IPS DF 4.7 (cell line): ENCODE measurements at regions not wholly inside any gene's neighbourhood (a gene's known extent, or its start where the extent isn't known, plus 50 kb on each side); places are given as distances from the start of the nearest gene placed in this dataset.

ENCODE experiments used
- DNase-seq: peaks from one replicate; pipeline ENCODE4 v3.0.0-alpha.2; 2013; ENCODE audit warnings: low spot score; ENCODE audit errors: extremely low read depth

DNA sequence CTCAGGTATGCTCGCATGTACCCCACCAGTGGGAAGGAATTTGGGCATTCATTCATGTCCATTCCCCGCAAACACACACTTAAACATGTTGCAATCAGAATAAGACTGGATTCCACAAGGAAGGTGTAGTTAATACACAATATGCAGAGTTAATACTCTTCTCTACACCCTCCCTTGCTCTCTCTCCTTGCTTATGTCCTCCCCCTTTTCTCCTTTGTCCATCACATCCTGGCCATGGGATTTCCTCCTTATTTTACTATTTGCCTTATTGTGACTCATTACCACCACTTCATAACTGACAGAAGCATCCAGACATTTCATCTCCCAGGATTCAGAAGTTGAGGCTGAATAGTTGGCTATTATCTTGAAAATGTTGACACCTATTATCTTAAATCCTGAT lies 473.8 kb upstream of the SPHKAP start:
- DNase-seq: no peak

DNA sequence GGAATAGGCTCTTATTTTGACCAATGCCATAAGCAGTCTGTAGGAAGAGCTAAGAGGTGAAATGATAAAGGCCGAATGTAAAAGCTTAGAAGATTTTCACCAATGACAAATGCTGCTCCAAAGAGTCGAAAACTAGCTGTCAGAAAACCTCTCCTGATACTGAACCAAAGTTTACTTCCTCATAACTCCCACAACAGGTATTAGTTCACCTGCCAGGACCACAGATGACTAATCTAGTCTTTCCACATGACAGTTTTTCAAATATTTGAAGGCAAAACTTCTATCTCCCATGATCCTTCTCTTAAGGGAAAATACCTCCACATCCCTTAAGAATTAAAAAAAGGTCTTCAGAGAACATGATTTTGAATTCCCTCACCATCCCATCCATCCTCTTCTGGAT lies 473.2 kb upstream of the SPHKAP start:
- no peak for DNase-seq

- no peak for DNase-seq
Measured at GRCh38 chr2:228653884-228654283, 472.4 kb upstream of the SPHKAP start.

GRCh38 chr2:228652366-228652765 lies 470.9 kb upstream of the SPHKAP start:
- DNase-seq: no peak

DNA sequence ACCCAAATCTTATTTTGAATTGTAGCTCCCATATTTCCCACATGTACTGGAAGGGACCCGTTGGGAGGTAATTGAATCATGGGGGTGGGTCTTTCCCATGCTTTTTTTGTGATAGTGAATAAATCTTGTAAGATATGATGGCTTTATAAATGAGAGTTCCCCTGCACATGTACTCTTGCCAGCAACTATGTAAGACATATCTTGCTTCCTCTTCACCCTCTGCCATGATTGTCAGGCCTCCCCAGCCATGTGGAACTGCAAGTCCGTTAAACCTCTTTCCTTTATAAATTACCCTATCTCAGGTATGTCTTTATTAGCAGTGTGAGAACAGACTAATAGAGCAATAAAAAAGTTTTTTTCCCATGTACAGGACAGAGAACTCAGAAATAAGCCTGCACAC lies 468.4 kb upstream of the SPHKAP start:
- DNase-seq: no peak

DNA sequence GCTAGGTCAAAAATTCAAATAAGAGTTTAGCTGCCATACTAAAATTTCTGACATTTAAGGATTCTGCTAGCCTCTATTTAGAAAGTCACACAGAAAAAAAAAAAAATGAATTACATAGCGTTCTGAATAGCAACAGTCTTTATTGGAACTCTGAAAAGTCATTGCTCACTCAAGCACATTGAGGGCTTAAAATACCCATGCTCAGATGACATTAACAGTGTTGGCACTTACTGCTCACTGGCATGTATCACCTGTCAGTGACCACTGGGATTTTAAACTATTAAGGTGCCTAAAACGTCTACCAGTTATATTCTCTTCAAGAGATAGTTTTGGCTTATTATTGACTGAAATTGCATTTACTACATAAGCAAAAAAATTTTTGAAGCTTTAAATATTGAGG lies 468.0 kb upstream of the SPHKAP start:
- no peak for DNase-seq

- no peak for DNase-seq
Measured at GRCh38 chr2:228648541-228648940, 467.1 kb upstream of the SPHKAP start.

GRCh38 chr2:228646061-228646460 lies 464.6 kb upstream of the SPHKAP start:
- DNase-seq: no peak

- no peak for DNase-seq
Measured at GRCh38 chr2:228644199-228644598, 462.7 kb upstream of the SPHKAP start.

GRCh38 chr2:228642861-228643260 lies 461.4 kb upstream of the SPHKAP start:
- DNase-seq: no peak

GRCh38 chr2:228630786-228631185 lies 449.3 kb upstream of the SPHKAP start:
- DNase-seq: no peak

- no peak for DNase-seq
Measured at GRCh38 chr2:228629251-228629650, 447.8 kb upstream of the SPHKAP start.

GRCh38 chr2:228628682-228629081 lies 447.2 kb upstream of the SPHKAP start:
- DNase-seq: no peak

DNA sequence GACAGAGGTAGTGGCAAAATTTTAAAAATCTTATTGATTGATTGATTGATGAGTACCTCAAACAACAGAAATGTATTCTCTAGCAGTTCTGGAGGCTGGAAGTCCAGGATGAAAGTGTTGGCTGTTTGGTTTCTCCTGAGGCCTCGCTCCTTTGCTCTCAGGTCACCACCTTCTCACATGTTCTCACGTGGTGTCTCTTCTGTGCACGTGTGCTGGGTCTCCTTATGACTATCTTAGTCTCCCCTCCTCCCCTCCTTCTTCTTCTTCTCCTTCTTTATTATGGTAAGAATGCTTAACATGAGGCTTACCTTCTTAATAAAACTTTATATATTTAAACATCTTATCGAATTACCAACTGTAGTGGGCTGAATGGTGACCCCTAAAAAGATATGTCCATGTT lies 446.0 kb upstream of the SPHKAP start:
- DNase-seq: no peak

GRCh38 chr2:228625481-228625880 lies 444.0 kb upstream of the SPHKAP start:
- DNase-seq: no peak

DNA sequence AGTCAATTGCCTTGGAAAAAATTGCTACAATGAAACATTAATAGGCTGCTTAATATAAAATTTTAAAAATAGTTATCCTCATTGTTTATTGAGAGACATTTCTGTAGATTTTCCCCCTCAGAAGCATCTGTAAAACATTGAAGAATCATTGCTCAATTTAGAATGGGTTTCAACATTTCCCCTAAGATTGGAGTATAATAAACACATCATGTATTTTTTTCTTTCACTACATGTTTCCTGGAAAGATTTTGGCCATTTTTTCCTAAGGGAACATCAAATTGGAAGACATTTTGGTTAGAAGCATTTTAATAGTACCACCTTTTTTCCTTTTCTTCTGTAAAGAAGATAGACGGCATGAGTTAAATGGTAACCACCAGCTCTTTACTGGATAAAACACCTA lies 443.2 kb upstream of the SPHKAP start:
- no peak for DNase-seq

- DNase-seq: no peak
Measured at GRCh38 chr2:228615496-228615895, 434.0 kb upstream of the SPHKAP start.

GRCh38 chr2:228614741-228615140 lies 433.3 kb upstream of the SPHKAP start:
- DNase-seq: no peak

- DNase-seq: no peak
Measured at GRCh38 chr2:228613133-228613850, 431.8 kb upstream of the SPHKAP start.

DNA sequence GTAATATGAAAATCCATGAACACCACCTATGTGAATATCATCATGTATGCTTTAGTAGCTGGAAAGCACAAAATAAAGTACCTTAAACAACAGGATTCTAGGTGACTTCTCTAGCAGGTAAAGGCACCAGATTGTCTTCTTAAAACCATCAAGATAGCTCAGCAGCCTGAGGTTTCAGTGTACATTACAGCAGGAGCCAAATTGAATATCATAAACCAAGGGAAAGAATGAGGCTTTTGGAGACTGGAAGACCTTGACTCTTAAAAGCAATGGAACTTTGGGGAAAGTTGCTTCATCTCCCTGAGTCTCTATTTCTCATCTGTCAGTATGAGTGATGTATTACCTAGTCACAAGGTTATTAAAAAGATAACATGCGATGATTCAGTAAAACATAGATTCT lies 429.7 kb upstream of the SPHKAP start:
- no peak for DNase-seq

- DNase-seq: no peak
Measured at GRCh38 chr2:228602288-228602687, 420.8 kb upstream of the SPHKAP start.

GRCh38 chr2:228600265-228600664 lies 418.8 kb upstream of the SPHKAP start:
- no peak for DNase-seq

- DNase-seq: no peak
Measured at GRCh38 chr2:228599781-228600180, 418.3 kb upstream of the SPHKAP start.

DNA sequence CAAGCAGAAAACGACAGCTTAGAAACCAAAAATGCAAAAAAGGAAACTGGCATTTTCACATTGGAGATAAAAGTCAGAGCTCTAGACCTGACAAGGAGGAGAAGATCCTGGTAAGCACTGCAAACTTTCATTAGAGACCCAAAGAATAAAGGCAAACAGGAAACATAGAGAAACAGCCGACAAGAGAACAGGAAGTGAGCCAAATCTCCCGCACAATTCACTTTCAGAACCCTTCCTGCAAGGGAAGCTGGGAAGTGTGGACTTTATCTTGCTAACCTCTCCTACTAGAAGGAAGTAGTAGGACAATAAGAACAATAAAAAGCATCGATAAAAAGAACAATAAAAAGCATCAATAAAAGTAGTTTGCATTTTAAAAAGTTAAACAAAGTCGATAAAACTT lies 417.8 kb upstream of the SPHKAP start:
- no peak for DNase-seq
